ENCODE measurements at regions not wholly inside any gene's neighbourhood (a gene's known extent, or its start where the extent isn't known, plus 50 kb on each side); places are given as distances from the start of the nearest gene placed in this dataset.

- TF ChIP-seq GTF3C2 (IDR thresholded peaks at IDR 0.05; ENCODE audit: borderline replicate concordance, extremely low read depth, insufficient read length) (no peak), PATZ1 (CRISPR knock-in tag; IDR thresholded peaks at IDR 0.05; ENCODE audit: borderline replicate concordance) (no peak), NFRKB (IDR thresholded peaks at IDR 0.05; ENCODE audit: low read depth) (peak; percentile 30; the same call in 1 of the 2 replicates), EHMT2 (IDR thresholded peaks at IDR 0.05) (no peak), ZNF740 (CRISPR knock-in tag; IDR thresholded peaks at IDR 0.05) (no peak), ZNF740 (tag; IDR thresholded peaks at IDR 0.05) (0 out of 4 replicates have a peak, but pooled peaks of 1 of the 2 experiments have one; percentile 47), SMARCB1 (IDR thresholded peaks at IDR 0.05; ENCODE audit: insufficient read length, low read depth) (no peak), ATF2 (CRISPR knock-in tag; IDR thresholded peaks at IDR 0.05) (no peak), DIDO1 (tag; IDR thresholded peaks at IDR 0.05; ENCODE audit: low read depth) (no peak), ZNF586 (CRISPR knock-in tag; conservative IDR thresholded peaks at IDR 0.05) (no peak), ARID3A (IDR thresholded peaks at IDR 0.05; ENCODE audit: borderline replicate concordance, low read depth, low read length) (no peak), HMGN3 (IDR thresholded peaks at IDR 0.05; ENCODE audit: borderline replicate concordance, extremely low read depth, insufficient read length, low read depth, low read length) (no peak), RBM15 (IDR thresholded peaks at IDR 0.05; ENCODE audit: insufficient read depth, low read length) (no peak), MXD1 (CRISPR knock-in tag; IDR thresholded peaks at IDR 0.05; ENCODE audit: borderline replicate concordance, poor library complexity, severe bottlenecking) (no peak), LEF1 (IDR thresholded peaks at IDR 0.05) (no peak)
These were observed 383.2 kb downstream of the ZFHX3 start (continued) for GRCh38 chr16:72664509-72665408.

Measured in K562 (cell line).